GM19324 (cell line): ENCODE measurements at regions not wholly inside any gene's neighbourhood (a gene's known extent, or its start where the extent isn't known, plus 50 kb on each side); places are given as distances from the start of the nearest gene placed in this dataset.

Experiments used
- ATAC-seq: cut with Tn5 transposase; IDR thresholded peaks from one replicate; pipeline ENCODE4 v1.9.1; 2021; ENCODE audit warnings: mild to moderate bottlenecking, moderate library complexity; ENCODE audit not compliant: unreplicated experiment, low FRiP score

DNA sequence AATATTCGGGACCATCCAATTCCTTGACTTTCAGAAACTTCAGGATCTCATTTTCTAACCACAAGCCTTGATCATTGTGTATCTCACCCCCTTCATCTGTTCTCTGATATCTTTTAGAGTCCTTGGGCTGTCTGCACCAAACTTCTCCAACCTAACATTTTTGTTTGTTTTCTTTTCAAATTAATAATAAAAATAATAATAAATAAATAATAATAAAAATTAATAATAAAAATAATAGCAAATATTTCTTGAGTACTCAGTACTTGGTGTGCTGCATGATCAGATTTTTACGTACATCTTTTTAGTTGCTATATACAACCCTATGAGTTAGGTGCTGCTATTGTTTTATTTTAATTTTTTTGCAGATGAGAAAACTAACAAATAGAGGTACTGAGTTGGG lies 70.2 kb upstream of the TPRG1 start:
- no peak for ATAC-seq

DNA sequence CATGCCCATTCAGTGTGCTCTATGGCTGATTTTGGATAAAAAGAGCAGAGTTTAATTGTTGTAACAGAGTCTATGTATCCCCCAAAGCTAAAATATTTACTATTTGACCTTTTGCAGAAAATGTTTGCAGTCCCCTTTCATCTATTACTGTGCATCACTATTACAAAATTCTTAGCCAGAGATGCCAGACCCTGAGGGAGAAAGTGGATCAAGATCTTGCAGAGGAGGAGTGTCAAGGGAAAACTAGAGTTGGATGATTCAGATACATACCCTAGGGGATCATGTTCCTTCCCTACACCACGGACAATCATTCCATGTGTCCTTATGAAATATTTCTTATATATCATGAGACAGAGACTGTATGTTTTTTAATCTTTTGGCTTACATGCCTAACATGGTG lies 68.6 kb upstream of the TPRG1 start:
- no peak for ATAC-seq

DNA sequence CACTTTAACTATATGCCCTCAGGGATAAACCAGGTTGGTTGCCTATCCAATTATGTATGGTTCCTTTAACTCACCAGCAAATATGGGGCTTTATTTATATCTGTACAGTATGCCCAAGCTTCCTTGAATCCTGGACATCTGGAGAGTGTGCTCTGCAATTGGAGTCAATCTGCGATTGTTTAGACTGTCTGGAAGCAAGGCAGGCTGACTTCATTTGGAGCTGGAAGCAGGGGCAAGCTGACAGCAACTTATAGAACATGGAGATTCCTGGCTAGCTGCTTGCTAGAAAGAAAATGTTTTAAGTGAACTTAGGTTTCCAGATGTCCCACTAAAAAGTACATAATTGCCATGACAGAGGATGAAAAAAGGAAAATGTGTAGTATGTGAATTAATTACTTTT lies 63.7 kb upstream of the TPRG1 start:
- no peak for ATAC-seq

DNA sequence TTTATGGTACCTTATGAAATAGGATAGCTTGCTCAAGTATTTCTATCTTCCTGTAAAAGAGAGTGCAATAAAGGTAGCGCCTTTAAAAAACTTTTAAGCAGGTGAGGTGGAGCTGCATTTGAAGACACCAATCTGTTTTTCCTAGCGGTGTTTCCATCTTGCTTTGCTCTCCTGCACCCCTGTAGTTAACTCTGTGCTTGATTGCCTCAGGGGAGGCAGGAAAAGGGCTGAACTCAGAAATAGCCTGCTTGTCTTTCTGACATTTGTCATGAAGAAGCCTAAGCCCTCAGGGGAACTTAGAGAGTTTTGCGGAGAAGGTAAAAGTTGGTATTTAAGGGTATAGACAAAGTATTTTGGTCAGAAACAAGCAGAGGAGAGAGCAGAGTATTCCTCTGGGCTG lies 63.0 kb upstream of the TPRG1 start:
- no peak for ATAC-seq

DNA sequence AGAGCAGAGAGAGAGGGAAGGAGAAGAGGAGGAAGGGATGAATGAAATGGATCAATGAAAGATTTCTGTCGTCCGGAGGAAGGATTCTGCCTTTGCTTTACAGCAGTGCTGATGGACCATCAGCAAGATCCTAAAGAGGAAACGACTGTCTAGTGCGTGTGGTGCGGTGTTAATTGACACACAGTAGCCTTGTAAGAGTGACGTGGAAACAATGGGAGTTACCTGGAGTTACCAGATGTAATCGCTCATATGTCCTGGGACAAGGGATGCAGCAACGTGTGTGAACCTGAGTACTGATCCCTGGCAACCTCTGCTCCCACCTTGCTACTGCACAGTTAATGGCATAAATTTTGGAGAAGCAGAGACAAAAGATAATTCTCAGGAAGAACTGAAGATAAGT lies 62.6 kb upstream of the TPRG1 start:
- no peak for ATAC-seq

DNA sequence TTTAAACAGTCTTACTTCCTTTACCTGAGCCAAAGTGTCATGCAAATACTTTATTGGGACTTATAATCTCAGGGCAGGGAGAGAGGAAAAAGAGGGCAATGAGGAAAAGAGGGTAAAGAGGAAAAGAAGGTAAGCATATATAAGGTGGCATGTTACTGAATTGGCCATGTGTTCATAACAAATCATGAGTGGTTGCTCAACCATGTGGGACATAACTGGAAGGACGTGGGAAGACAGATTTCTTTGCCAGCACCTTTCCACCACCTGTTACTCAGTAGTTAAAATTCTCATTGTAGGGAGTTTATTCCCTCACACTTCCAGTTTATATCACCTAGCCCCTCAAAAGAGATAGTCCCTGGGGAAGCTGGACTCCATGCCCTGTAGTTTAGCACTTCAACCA lies 54.7 kb upstream of the TPRG1 start:
- no peak for ATAC-seq

DNA sequence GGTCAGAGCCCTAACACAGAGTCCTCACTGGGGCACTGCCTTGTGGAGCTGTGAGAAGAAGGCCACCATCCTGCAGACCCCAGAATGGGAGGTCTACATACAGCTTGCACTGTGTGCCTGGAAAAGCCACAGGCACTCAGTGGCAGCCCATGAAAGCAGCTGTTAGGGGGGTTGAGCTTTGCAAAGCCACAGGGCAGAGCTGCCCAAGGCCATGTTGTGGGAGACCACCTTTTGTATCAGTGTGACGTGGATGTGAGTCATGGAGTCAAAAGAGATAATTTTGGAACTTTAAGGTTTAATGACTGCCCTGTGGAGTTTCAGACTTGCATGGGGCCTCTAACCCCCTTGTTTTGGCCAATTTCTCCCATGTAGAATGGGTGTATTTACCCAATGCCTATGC lies 52.9 kb upstream of the TPRG1 start:
- no peak for ATAC-seq

DNA sequence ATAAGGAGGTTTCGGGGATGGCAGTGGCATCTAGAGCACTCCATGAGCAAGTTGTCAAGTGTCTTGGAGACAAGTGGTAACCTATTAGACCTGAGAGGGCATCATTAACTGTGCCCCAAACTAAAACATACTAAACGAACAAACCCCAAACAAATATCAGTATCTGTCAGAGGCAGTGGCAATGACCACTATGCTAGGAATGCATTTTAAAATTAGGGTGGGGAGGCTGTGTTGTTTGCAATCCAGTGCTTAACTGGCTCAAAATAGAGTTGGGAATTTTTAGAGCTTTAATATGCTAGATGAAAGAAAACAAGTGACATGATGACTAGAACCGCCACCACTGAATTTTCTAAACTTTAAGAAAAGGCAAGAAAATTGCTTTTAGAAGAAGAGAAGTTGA lies 51.8 kb upstream of the TPRG1 start:
- no peak for ATAC-seq

DNA sequence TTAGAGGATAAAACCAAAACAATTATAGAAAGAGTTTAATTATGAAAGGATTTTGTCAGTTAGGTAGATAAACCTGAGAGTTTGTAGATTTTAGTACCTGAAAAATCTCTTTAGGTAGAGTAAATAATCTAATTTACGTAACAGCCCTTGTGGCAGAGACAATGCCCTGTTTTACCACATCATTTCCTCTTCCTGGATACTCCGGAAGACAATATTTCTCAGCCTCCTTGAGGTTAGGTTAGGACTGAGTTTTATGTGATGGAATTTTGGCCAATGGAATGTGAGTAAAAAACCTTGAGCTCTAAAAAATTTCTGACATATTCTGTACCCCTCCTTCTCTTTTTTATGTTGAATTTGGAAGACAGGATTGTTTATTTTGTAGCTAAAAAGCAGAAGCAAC lies 50.7 kb upstream of the TPRG1 start:
- ATAC-seq, result no peak
